HG02981 (cell line): ENCODE measurements at regions not wholly inside any gene's neighbourhood (a gene's known extent, or its start where the extent isn't known, plus 50 kb on each side); places are given as distances from the start of the nearest gene placed in this dataset.
A peak's percentile ranks its signal among the peaks of the same experiment; 100 is the strongest.
"Not testable (repeated sequence)": the region's sequence is repeated elsewhere in the genome, so short reads cannot be mapped to it uniquely, and the experiment has no call there.

Source experiments
- ATAC-seq: cut with Tn5 transposase; IDR thresholded peaks from one replicate; pipeline ENCODE4 v1.9.1; 2021; ENCODE audit warnings: mild to moderate bottlenecking, moderate library complexity; ENCODE audit not compliant: unreplicated experiment

DNA sequence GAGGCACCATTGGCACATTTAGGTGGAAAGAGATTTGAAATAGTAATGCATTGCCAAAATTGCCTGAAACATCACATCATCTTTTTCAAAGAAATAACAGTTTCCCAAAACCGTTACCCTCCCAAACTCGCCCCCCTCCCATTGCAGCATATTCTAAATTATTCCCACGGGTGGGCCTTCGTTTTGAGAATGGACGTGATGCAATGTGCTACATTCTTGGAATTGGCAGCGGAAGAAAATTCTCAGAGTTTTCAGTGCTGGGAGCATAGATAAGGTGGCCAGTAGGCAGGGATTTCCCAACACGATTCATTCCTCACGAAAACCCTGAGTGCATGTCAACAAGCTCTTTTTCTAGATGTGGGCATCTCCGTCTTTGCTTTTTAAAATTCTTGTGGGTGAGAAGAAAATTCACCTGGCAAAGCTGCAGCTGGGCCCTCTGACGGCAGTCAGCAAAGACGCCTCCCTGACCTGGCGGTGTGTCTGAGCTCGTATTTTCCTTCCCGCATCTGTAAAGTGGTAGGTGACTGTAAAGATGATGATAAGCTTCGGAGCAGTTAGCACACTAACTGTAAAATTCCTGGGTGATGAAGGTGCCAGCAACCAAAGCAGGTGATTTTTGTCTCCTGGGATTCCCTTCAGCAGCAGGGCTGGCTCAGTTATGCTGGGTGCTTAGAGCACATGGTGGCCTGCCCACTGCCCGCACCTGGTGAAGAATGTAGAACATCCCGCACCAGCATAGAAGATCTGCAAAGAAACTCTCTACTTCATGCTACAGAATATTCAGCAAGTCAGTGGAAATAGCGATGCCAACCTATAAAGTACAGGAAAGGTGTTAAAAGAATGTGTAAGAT is 141.9 kb upstream of the KLF6 start:
- ATAC-seq, result no peak

DNA sequence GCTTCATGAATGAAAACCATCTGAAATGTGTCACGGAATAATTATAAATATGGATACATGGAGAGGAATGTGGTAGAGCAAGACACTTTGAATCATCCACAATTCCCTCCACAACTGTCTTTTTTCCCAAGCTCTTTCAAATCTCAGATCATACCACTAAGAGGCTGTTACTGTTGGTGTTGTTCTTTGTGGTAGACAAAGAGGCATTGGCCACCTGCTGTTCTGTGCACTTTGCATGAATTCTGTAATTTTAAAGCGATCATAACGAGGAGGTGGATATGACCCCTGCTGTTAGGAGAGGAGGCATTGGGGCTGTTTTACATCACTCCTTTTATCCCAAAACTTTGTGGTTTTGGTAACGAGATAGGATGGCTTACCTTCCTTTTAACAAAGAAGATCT is 141.2 kb upstream of the KLF6 start:
- ATAC-seq, result no peak

DNA sequence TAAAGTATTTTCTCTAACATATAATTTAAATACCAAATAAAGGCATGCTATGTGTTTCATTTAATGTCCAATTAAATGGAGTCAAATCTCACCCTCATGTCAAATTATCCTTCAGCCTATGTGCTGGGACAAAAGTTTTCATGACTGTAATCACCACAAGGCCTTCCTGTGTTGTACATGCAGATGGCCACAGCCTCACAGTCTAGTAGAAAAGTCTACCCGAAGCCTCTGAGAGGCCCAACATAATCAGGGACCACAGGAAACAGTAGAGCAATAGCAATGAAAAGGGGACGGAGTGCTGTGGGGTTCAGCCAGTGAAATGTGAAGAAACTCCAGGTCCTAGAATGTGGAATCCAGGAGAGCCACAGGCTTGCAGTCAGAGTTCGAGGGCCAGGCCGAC is 140.2 kb upstream of the KLF6 start:
- no peak for ATAC-seq

DNA sequence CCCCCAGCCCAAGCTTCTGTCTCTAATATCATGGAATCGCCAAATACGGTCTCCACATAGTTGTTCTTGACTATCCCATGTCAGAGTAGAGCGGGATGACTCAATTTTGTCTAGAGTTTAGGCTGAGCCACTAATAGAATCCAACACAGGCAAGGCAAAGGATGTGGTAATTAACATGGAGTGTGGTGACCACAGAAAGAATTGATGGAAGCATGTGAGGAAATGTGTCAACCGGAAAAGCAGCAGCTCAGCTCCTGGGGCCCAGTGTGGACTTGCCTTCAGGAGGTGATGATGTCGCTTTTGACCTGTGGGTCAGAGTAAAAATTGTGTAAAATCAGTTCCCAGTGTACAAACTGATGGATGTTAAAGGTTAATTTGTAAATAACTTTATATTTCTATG is 139.3 kb upstream of the KLF6 start:
- ATAC-seq, result no peak

DNA sequence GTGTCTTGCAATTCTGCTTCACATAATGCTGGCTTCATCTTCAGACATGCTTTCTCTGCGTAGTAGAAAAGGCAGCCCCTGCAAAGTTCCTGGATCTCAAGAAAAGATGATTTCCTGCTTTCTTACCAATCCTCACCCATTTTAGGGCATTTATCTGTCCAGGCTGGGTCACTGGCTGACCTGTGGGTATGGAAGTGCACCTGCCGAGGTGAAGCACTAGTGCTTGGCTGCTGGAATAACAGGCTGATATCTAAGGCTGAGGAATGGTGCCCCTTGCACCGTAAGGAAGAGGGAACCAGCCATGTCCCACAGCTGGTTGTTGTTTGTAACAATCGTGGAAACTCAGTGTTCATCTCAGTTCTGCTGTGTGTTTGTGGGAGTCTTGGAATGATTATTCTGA is 138.0 kb upstream of the KLF6 start:
- no peak for ATAC-seq

DNA sequence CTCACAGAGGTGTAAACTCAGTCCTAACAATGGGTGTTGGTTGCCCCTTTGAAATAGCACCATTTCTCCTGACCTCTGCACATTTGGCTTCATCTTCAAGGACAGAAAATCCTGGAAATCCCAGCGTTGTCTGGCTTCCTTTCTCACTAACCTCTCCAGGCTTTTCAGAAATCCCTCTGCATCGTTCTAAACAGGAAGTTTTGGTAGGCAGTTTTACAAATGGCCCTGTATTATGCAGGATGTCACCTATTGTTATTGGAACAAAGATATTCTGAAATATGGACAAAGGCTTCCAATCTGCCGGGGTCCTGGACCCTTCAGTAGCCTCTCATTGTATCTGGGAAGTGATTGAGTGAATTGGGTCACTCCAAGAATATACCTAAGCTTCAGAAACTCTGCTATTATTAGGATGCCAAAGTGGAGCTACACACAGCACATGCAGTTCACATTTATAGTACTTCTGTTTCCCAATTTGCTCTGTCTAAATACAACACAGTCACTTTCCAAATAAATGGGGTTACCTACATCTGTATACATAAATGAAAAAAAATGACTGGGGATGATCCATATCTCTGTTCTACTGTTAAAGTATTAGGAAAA is 134.8 kb upstream of the KLF6 start:
- ATAC-seq, result no peak

DNA sequence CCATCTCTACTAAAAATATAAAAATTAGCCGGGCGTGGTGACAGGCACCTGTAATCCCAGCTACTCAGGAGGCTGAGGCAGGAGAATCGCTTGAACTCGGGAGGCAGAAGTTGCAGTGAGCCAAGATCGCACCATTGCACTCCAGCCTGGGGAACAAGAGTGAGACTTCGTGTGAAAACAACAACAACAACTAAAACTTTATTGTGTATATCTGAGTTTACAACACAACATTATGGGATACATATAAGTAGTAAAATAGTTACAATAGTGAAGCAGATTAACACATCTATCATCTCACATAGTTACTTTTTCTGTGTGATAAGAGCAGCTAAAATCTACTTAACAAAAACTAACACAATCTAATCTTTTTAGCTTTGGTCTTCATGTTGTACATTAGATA is 132.4 kb upstream of the KLF6 start:
- not testable (repeated sequence) for ATAC-seq

DNA sequence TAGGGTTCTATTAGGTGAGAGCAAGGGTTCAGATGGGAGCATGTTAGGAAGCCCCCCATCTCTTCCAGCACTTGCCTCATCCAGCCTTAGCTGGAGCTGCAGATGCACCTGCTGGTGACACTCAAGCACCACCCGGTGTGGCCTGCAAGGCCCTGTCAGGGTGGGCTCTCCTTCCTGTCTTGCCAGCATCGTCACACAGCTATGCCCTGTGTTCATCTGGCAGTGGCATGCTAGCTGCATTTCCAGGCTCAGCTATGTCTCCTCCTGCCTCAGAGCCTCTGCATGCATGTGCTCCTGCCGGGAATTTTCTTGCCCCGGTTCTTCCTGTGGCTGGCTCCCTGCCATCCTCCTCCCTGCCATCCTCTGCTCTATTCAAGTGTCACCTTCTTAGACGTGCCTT is 129.7 kb upstream of the KLF6 start:
- no peak for ATAC-seq

DNA sequence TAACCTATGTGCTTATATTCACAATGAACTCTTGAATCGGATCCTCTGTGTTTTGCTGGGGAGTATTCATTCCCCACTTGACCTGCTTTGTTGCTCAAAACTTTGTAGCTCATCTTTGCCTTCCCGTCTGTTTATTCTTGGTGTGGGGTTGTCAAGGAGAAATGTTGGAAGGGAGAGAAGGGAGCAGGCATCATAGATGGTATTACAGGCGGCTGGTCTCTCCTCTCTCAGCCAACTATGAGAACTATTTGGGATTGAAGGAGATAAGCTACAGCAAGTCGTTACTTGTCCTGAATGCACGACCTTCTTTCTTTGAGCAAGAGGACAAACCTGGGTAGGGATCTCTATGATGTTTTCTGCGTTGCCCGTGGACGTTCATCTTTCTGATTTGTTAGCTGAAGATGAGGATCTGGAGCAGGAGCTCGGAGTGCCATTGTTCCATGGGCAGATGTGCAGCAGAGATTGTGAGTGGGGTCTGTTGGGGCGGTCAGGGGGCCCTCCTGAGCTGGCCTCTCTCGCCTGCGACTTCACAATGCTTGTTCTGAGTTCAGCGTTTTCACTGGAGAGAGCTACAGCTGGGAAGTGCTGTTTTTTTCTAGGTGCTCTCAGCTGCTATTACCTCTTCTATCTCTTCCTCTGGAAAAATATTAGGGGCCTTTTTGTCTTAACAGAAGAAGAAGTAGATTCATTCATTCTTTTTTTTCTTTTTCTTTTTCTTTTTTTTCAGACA is 126.9 kb upstream of the KLF6 start:
- ATAC-seq, result no peak

DNA sequence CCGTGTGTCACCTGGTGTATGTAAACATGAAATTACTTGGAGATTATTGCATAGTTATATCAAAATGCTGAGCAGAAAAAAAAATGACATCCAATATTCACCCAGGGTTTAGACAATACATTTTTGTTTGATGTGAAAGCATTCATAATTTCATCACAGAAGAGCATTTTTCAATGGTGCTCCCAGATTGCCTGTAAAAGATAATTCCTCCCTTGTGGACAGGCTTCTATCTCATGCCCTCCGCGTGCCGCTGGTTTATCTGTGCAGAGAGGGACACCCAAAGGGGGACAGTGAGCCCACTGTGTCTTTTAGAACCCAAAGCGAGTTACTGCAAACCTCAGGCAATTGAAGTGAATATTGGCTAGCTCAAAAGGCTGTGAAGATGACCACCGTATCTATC is 126.2 kb upstream of the KLF6 start:
- no peak for ATAC-seq

DNA sequence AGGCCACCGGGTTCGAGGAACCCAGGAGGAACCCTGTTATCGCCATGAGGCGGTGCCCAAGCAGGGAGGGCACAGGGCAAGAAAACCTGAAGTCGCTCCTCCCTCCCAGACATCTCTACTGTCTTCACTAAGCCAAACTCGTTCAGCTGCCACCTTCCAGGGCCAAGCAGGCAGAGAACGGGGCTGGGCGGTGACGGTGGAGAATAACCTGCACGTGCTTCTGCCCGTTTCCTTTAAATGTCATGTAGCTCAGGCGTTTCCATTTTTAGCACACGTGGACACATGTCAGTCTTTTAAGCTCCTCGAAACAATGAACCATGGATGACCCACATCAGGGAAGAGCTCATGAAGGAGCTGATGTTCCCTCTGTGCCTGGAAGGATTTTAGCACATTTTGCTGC is 124.3 kb upstream of the KLF6 start:
- no peak for ATAC-seq

DNA sequence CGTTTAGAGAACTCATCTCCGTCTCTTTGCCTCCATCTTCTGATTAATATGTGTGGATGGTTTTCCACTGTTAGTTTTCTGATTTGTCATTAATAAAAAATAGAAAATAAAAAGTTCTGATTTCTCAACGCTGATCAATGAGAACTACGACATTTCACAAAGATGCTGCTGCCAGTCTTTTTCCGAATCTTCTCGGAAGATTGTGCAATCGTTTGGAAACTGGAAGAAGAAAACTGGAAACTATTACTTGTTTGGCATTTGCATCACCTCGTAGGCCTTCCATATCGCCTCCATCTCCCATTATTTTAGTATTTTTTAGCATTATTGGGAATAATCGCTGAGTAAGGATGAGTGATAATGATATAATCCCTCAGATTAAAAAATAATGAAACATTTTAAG is 123.2 kb upstream of the KLF6 start:
- ATAC-seq, result no peak

DNA sequence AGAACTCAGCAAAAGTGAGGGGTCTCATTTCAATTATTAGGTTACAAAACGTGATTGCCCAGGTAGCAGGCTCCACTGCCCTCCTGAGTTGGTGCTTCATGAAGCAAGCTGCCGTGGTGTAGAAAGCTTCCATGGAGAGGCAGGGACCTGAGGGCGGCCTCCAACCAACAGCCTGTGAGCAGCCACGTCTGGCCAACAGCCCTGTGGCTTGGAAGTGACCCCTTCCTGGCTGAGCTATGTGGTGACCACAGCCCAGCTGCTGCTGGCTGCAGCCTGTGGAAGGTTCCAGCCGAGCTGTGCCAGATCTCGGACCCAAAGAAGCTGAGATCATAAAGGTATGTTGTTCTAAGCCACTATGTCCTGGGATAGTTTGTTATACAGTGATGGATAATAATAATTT is 122.5 kb upstream of the KLF6 start:
- no peak for ATAC-seq

DNA sequence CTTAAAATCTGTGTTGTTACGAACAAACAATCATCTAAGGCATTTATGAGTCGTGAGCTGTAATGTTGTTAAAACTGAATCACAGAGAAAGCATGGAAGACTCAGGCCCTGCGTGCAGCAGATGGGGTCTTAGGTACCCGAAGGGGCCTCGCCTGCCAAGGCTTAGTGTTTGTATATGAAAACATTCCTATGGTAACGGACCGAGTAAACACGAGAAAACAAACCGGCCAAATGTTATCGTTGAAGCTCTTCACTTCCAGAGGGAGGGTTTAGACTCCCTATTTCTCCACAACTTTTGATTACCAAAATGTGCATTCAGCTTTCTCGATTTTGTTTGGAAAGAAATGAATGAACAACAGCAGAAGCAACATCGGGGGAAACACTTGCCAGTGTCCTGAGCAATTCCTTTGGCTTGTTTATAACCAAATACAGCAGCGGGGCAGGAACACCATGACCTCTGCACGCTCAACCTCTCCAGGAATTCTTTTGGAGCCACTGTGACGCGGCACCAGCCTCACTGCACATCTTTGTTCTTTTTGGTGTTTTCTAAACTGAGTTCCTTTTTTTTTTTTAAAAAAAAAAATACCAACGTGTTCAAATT is 121.6 kb upstream of the KLF6 start:
- no peak for ATAC-seq

DNA sequence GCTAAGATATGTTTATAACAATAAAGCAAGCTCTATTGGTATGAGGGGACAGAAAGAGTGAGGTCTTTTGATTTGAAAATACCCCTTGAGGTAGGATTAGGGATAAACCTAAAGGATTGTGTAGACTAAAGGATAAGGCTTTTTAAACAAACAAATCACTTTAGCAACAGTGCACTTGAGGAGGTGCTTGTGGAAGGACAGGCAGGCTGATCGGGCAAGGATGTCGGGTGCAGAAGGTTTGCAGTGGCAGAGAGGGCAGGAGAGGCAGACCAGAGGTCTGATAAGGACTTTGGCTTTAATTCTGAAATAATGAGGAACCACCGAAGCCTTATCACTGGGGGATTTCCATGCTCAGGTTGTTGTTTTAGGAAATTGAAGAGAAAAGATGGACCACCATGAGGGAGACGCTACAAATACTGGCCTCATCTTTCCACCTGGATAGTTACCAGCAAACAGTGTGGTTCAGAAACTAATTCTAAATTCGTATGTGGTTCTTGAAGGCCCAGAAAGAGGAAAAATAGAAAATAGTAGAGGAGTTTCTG is 119.5 kb upstream of the KLF6 start:
- no peak for ATAC-seq

DNA sequence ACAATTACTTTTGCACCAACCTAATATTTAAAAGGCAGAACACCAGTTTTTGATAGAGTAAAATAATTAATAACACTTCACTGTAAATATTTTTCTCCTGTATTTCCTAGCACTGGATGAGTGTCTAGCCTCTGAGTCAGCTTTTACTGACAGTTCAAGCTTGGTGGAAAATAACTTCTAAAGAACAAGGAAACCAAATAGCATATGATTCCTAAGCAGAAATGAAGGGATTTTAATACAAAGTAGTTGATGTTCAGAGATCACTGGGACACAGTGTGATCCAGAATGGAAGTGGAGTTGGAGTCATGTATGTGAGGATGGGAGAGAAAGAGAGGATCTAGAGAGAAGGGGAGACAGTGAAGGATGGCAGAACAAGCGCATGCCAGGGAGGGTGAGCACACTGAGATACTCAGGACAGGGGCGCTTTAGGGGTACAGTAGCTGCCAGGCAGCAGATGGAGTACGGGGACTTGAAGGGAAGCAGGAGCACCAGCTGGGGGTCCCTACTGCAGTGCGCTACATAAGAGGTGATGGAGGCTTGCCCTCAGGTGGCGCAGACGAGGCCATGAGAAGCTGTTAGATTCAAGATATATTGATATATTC is 117.9 kb upstream of the KLF6 start:
- peak; percentile 16 for ATAC-seq

DNA sequence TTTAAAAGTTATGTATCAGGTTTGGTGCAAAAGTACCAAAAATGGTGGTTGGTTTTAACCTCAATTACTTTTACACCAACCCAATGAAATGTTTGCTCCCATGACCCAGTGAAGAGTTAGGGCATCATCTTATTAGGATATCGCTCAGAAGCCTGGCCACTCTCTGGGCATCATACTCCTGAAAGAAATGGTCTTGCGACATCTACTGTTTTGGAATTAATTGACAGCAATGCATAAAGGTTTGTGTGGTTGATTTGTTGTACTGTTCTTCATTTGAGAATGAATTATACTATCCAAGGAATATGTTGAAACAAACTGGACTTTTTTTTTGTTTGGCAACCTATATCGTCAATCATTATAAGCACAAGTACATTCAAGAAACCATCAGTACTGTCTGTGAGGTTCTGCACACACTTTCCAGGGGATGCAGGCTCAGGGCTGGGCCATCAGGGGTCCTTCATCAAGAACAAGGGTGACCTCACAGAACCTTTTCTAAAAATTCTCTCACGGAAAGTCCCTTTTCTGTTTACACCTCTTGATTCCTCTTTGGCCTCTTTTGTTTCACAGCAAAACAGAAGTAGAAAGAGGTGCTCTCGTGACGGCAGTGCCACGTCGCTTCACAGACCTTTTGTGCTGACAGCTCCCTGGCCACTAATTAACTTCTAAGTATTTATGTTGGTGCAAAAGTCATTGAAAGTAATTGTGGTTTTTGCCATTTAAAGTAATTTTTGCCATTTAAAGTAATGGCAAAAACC is 117.2 kb upstream of the KLF6 start:
- ATAC-seq, result peak; percentile 94

DNA sequence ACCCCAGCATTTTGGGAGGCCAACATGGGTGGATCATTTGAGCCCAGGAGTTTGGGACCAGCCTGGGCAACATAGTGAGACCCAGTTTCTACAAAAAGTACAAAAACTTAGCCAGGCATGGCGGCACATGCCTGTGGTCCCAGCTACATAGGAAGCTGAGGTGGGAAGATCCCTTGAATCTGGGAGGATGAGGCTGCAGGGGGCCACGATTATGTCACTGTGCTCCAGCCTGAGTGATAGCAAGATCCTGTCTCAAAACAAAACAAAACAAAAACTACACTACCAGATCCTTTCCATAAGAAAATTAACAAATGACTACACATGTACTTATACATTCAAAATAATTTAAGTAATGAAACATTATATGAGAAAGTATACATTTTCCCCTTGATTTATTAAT is 116.4 kb upstream of the KLF6 start:
- no peak for ATAC-seq

DNA sequence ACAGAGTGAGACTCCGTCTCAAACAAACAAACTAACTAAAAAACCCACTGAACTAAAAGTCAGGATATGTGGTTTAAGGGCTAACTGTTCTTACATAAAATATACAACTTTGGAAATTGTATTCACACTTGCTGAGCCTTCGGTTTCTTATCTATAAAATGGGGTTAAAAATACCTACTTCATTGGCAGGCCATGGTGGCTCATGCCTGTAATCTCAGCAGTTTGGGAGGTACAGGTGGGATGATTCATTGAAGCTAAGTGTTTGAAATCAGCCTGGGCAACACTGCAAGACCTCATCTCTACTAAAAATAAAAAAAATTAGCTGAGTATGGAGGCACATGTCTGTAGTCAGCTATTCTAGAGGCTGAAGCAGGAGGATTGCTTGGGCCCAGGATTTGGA is 115.4 kb upstream of the KLF6 start:
- no peak for ATAC-seq

DNA sequence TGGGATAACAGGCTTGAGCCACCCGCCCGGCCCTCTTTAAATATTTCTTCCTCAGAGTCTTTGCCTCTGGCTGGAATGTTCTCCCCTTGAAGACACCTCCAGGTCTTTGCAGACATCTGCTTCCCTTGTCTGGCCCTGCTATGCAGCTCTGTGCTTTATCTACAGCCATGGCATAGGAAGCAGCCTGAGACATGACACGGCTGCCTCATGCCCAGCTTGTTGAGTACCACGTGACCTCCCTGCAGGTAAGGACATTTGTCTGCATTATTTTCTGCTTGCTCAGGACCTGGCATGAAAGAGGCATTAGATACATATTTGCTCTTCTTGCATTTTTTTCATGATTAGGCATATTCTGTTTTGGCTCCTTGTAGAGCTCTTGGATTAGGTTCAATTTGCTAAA is 113.8 kb upstream of the KLF6 start:
- ATAC-seq, result no peak
